Kidney (tissue), 13 donors: ENCODE measurements at regions not wholly inside any gene's neighbourhood (a gene's known extent, or its start where the extent isn't known, plus 50 kb on each side); places are given as distances from the start of the nearest gene placed in this dataset.
A peak's percentile ranks its signal among the peaks of the same experiment; 100 is the strongest.

ENCODE experiments used
- DNase-seq, 5 donors: peaks; one replicate each; pipeline ENCODE4 v3.0.0-alpha.2; 2013 to 2020
- FAIRE-seq: peaks from 2 replicates; lab custom pipeline; 2012; peaks lifted over from hg19 to GRCh38; lab: Jason Lieb, UNC
- H3K27ac ChIP-seq, 2 donors: one replicate each; pipeline ENCODE4 v1.7.0; 2013; ENCODE audit warnings: low read depth in 2 of 2, low read length in 2 of 2, inconsistent platforms in 1 of 2
- H3K27me3 ChIP-seq: one replicate; pipeline ENCODE4 v1.7.1; 2013; ENCODE audit warnings: low read length, inconsistent platforms; ENCODE audit not compliant: control insufficient read depth, insufficient read depth
- H3K36me3 ChIP-seq, 3 donors: one replicate each; pipeline versions ENCODE4 v1.7.0 to v1.7.1; 2013; ENCODE audit warnings: low read length in 3 of 3, control low read depth in 1 of 3, inconsistent platforms in 1 of 3; ENCODE audit not compliant: insufficient read depth in 3 of 3, control insufficient read depth in 2 of 3
- H3K4me1 ChIP-seq, 3 donors: one replicate each; pipeline versions ENCODE4 v1.7.0 to v1.7.1; 2013; ENCODE audit warnings: low read length in 3 of 3, inconsistent platforms in 1 of 3, low read depth in 1 of 3; ENCODE audit not compliant: control insufficient read depth in 2 of 3, insufficient read depth in 2 of 3
- H3K4me3 ChIP-seq, 3 donors: one replicate each; pipeline versions ENCODE4 v1.7.0 to v1.8.1; 2013; ENCODE audit warnings: low read length in 3 of 3, control low read depth in 1 of 3, inconsistent platforms in 1 of 3
- H3K9ac ChIP-seq, 3 donors: one replicate each; pipeline versions ENCODE4 v1.7.0 to v1.7.1; 2013; ENCODE audit warnings: low read length in 3 of 3, control low read depth in 1 of 3, inconsistent platforms in 1 of 3
- H3K9me3 ChIP-seq, 3 donors: one replicate each; pipeline versions ENCODE4 v1.7.0 to v1.7.1; 2013; ENCODE audit warnings: low read length in 3 of 3, control low read depth in 1 of 3, inconsistent platforms in 1 of 3; ENCODE audit not compliant: control insufficient read depth in 2 of 3, insufficient read depth in 1 of 3
- CTCF ChIP-seq: IDR thresholded peaks from 3 replicates; pipeline ENCODE4 v1.5.1; 2012; ENCODE audit warnings: mild to moderate bottlenecking, moderate library complexity, borderline replicate concordance; ENCODE audit not compliant: insufficient read depth; ENCODE audit errors: extremely low read depth
- intact Hi-C: fragments of 100-400 bp; cut with DNase I; formaldehyde crosslinking; loops from one replicate; pipeline ENCODE4 v1.11.1; 2022
- donor health status: control.
- donor health status: control.
- donor health status: control.
- donor health status: control.
- donor health status: control.
- donor health status: DM: yes; HTN: yes; CAD: no.
- donor health status: Normal renal cell carcinoma (clear cell type).

GRCh38 chr11:97977726-97978125 is 1043.0 kb upstream of the CNTN5 start:
- Histone ChIP-seq H3K4me3 (no peak overlapping the region), H3K9ac (no peak overlapping the region), H3K27ac (no peak overlapping the region), H3K27me3 (no peaks in the 10 kb centered on the region), H3K4me1 (no peaks in the 10 kb centered on the region), H3K36me3 (no peaks in the 10 kb centered on the region), H3K9me3 (no peaks in the 10 kb centered on the region)
- no peak for TF ChIP-seq CTCF
- no peak for FAIRE-seq
- intact Hi-C loops: no loop called here
- DNase-seq: no peak

GRCh38 chr11:97979741-97980140 is 1041.0 kb upstream of the CNTN5 start:
- Histone ChIP-seq H3K4me1 (no peaks in the 10 kb centered on the region), H3K4me3 (no peak overlapping the region), H3K9me3 (no peaks in the 10 kb centered on the region), H3K9ac (no peak overlapping the region), H3K27me3 (no peaks in the 10 kb centered on the region), H3K27ac (no peak overlapping the region), H3K36me3 (no peaks in the 10 kb centered on the region)
- intact Hi-C loops: no loop called here
- TF ChIP-seq CTCF: no peak
- DNase-seq (no peak), FAIRE-seq (no peak)

DNA sequence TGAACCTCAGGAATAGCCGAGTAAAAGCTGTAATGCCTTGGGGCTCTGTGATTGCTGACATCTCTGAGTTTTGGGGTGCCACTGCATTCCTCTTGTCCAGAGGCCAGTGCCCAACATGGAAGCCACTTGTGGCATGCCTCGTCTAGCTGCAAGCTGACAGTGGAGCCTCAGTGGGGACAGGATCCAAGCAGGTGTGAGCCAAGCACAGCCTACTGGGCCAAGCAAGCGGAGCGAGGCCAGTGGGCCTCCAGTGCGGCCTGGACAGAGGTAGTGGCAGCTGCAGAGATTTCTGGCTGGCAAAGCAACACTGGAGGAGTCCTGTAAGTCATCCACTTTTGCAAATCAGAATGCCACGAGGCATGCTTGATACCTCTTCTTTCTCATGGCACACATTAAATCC is 1038.2 kb upstream of the CNTN5 start:
- no peaks in the 10 kb centered on the region for H3K27me3 ChIP-seq
- H3K27ac ChIP-seq: no peak overlapping the region
- intact Hi-C loops: no loop called here
- no peak overlapping the region for H3K9ac ChIP-seq
- no peak for FAIRE-seq
- H3K9me3 ChIP-seq: no peaks in the 10 kb centered on the region
- H3K4me1 ChIP-seq: no peaks in the 10 kb centered on the region
- no peak for TF ChIP-seq CTCF
- H3K36me3 ChIP-seq: no peaks in the 10 kb centered on the region
- H3K4me3 ChIP-seq: no peak overlapping the region
- no peak for DNase-seq

DNA sequence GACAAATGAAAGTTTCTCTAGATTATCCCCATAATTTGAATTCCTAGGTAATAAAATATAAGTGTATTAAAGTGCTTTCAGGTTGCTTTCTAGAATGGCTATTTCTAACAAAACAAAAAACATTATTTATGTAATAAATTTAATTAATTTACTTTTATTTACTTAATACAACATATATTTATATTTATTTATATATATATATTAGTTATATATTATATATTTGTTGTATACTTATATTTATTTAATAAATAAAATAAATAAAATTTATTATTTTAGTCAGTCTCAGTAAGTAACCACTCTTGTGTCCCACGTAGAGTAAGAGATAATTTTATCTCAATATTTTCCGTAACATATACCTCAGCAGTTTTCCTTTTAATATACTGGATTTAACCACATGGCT is 1031.6 kb upstream of the CNTN5 start:
- intact Hi-C loops: no loop called here
- no peak for TF ChIP-seq CTCF
- no peak overlapping the region for H3K27ac ChIP-seq
- H3K27me3 ChIP-seq: no peaks in the 10 kb centered on the region
- no peak overlapping the region for H3K9ac ChIP-seq
- FAIRE-seq (peak; percentile 94), DNase-seq (no peak)
- H3K4me3 ChIP-seq: no peak overlapping the region
- no peaks in the 10 kb centered on the region for H3K9me3 ChIP-seq
- H3K36me3 ChIP-seq: no peaks in the 10 kb centered on the region
- no peaks in the 10 kb centered on the region for H3K4me1 ChIP-seq
